Endothelial cell of umbilical vein (primary cell): ENCODE measurements at regions not wholly inside any gene's neighbourhood (a gene's known extent, or its start where the extent isn't known, plus 50 kb on each side); places are given as distances from the start of the nearest gene placed in this dataset.

Experiments
- BruUV-seq: library from RNA; stranded (reverse); fragments of 400-500 nt; replicated peaks from 2 replicates; lab custom pipeline; 2021; lab: Mats Ljungman, UMichigan
- CTCF ChIA-PET: fragments of 300-600, 350-600 bp; sonication (Branson Sonifier 250); formaldehyde crosslinking; loops from one replicate; lab custom pipeline; 2021; ENCODE audit warnings: antibody characterized with exemption, inconsistent platforms; lab: Charles Lee
- POLR2A ChIA-PET: fragments of 300-600, 350-600 bp; sonication (Branson Sonifier 250); formaldehyde crosslinking; loops from one replicate; lab custom pipeline; 2021; ENCODE audit warnings: antibody characterized with exemption, inconsistent platforms; lab: Charles Lee
- DNase-seq: peaks from one replicate; pipeline ENCODE4 v3.0.0-alpha.2; 2011; ENCODE audit warnings: low read depth, low spot score
- FAIRE-seq: peaks from 2 replicates; lab custom pipeline; 2011; peaks lifted over from hg19 to GRCh38; lab: Jason Lieb, UNC
- H2AFZ ChIP-seq: 2 replicates; pipeline ENCODE4 v1.6.0; 2012; ENCODE audit warnings: low read depth, low read length, control low read depth, inconsistent platforms
- H3K27ac ChIP-seq: 2 replicates; pipeline ENCODE4 v1.5.1; 2011; ENCODE audit warnings: low read depth, mild to moderate bottlenecking, control low read depth, low read length, moderate library complexity; ENCODE audit not compliant: insufficient read depth
- H3K27me3 ChIP-seq, 2 experiments: 2 replicates each; pipeline versions ENCODE4 v1.6.0 to v1.6.1; 2011; ENCODE audit warnings: low read length in 2 of 2, mixed read lengths in 1 of 2; ENCODE audit not compliant: control insufficient read depth in 2 of 2, insufficient read depth in 2 of 2
- H3K36me3 ChIP-seq, 2 experiments: 2 replicates in 1 of 2; 3 replicates in 1 of 2; pipeline ENCODE4 v1.5.1; 2011; ENCODE audit warnings: low read length in 2 of 2, mild to moderate bottlenecking in 1 of 2, moderate library complexity in 1 of 2; ENCODE audit not compliant: control insufficient read depth in 2 of 2, insufficient read depth in 2 of 2; ENCODE audit errors: extremely low read depth in 1 of 2
- H3K4me1 ChIP-seq: 3 replicates; pipeline ENCODE4 v1.5.1; 2011; ENCODE audit warnings: mild to moderate bottlenecking, low read length; ENCODE audit not compliant: control insufficient read depth, insufficient read depth; ENCODE audit errors: extremely low read depth
- H3K4me2 ChIP-seq: 2 replicates; pipeline ENCODE4 v1.6.1; 2011; ENCODE audit warnings: low read length, control low read depth, mixed read lengths; ENCODE audit not compliant: insufficient read depth
- H3K4me3 ChIP-seq, 3 experiments: fragments of 200-600 bp in 1 of 3; sonication (generic), shearing (Covaris generic) in 1 of 3; replicated peaks in 1 of 3; 2 replicates each; pipeline ENCODE4 v1.5.1; 2011 to 2016; ENCODE audit warnings: control low read depth in 3 of 3, low read length in 3 of 3, mild to moderate bottlenecking in 2 of 3, inconsistent platforms in 1 of 3, low read depth in 1 of 3, moderate library complexity in 1 of 3; ENCODE audit not compliant: insufficient read depth in 1 of 3
- H3K79me2 ChIP-seq: 2 replicates; pipeline ENCODE4 v1.6.0; 2012; ENCODE audit warnings: low read length, inconsistent platforms; ENCODE audit not compliant: control insufficient read depth, insufficient read depth
- H3K9ac ChIP-seq: replicated peaks from 2 replicates; pipeline ENCODE3; 2011; ENCODE audit warnings: low read length, control low read depth; ENCODE audit not compliant: insufficient read depth; ENCODE audit errors: extremely low read depth
- H3K9me1 ChIP-seq: replicated peaks from 3 replicates; pipeline ENCODE4 v1.6.0; 2011; ENCODE audit warnings: mild to moderate bottlenecking, low read length; ENCODE audit not compliant: control insufficient read depth, insufficient read depth; ENCODE audit errors: extremely low read depth
- H3K9me3 ChIP-seq: replicated peaks from 2 replicates; pipeline ENCODE4 v1.5.1; 2012; ENCODE audit warnings: low read length, inconsistent platforms; ENCODE audit not compliant: control insufficient read depth, insufficient read depth
- H4K20me1 ChIP-seq: replicated peaks from 2 replicates; pipeline ENCODE3; 2011; ENCODE audit warnings: mild to moderate bottlenecking, low read length; ENCODE audit not compliant: control insufficient read depth, insufficient read depth; ENCODE audit errors: extremely low read depth
- CTCF ChIP-seq, 2 donors: IDR thresholded peaks; 1 replicate in 1 of 2; 2 replicates in 1 of 2; pipeline ENCODE4 v1.5.1; 2011; ENCODE audit warnings: low read length in 2 of 2, mild to moderate bottlenecking in 2 of 2, moderate library complexity in 2 of 2, control low read depth in 1 of 2, inconsistent platforms in 1 of 2, low read depth in 1 of 2; ENCODE audit not compliant: insufficient read depth in 1 of 2; ENCODE audit errors: extremely low read depth in 1 of 2
- EZH2 ChIP-seq: IDR thresholded peaks from 2 replicates; pipeline ENCODE4 v1.6.1; 2012; ENCODE audit warnings: borderline replicate concordance, low read depth, mild to moderate bottlenecking, moderate library complexity, low read length, inconsistent platforms; ENCODE audit not compliant: severe bottlenecking
- FOS ChIP-seq: IDR thresholded peaks from 2 replicates; pipeline ENCODE4 v1.6.1; 2011; ENCODE audit warnings: mild to moderate bottlenecking, low read length, moderate library complexity, borderline replicate concordance; ENCODE audit not compliant: insufficient read depth
- GATA2 ChIP-seq: IDR thresholded peaks from 2 replicates; pipeline ENCODE4 v1.7.0; 2011; ENCODE audit warnings: low read depth, mild to moderate bottlenecking, moderate library complexity, mixed read lengths, low read length; ENCODE audit not compliant: insufficient read length, insufficient read depth
- JUN ChIP-seq: IDR thresholded peaks from 2 replicates; pipeline ENCODE4 v1.6.1; 2011; ENCODE audit warnings: borderline replicate concordance, low read depth; ENCODE audit not compliant: insufficient read length, insufficient read depth
- MAX ChIP-seq: IDR thresholded peaks from 2 replicates; pipeline ENCODE4 v1.6.1; 2011; ENCODE audit not compliant: insufficient read depth, insufficient read length
- MYC ChIP-seq: IDR thresholded peaks from one replicate; pipeline ENCODE4 v1.6.1; 2011; ENCODE audit warnings: mild to moderate bottlenecking, low read depth, low read length
- POLR2A ChIP-seq: IDR thresholded peaks from 2 replicates; pipeline ENCODE4 v1.6.1; 2012; ENCODE audit warnings: low read depth, mild to moderate bottlenecking, control low read depth, low read length
- POLR2AphosphoS5 ChIP-seq: IDR thresholded peaks from 2 replicates; pipeline ENCODE4 v1.6.1; 2012; ENCODE audit warnings: low read depth, mild to moderate bottlenecking, control low read depth, low read length, moderate library complexity; ENCODE audit not compliant: insufficient read depth
- dilution Hi-C: fragments of 300-500 bp; cut with MboI; formaldehyde crosslinking; loops from one replicate; pipeline ENCODE4 v1.15.0; 2019; ENCODE audit warnings: low sequenced_read_pairs; ENCODE audit not compliant: extremely low pct_ligation_motif_present
- intact Hi-C: fragments of 100-400 bp; cut with micrococcal nuclease; formaldehyde crosslinking; loops from one replicate; pipeline ENCODE4 v1.10.0; 2022

DNA sequence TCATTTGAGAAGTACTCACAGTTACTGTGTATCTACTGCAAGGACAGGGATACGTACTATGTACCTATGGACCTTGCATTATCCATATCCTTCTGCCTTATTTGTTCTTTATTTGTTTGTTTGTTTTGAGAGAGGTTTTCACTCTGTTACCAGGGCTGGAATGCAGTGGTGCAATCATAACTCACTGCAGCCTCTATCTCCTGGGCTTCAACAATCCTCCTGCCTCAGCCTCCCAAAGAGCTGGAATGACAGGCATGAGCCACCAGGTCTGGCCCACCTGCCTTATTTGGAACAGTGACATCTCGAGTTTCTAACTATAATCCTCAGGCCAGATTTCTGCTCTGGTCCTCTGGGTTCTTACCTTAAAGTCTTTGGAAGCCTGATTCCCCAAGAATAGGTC is 395.5 kb upstream of the PKN2 start:
- no peak for TF ChIP-seq MAX
- no peak for TF ChIP-seq POLR2AphosphoS5
- no peak for TF ChIP-seq POLR2A
- TF ChIP-seq MYC = no peak
- H3K27ac ChIP-seq = no peak overlapping the region
- no peak overlapping the region for H3K4me3 ChIP-seq
- intact Hi-C loops (no loop called here), dilution Hi-C loops (no loop called here)
- POLR2A ChIA-PET = no interaction called here
- no peaks in the 10 kb centered on the region for H3K9me1 ChIP-seq
- H3K9ac ChIP-seq = no peak overlapping the region
- no peak for DNase-seq
- no peaks in the 10 kb centered on the region for H3K79me2 ChIP-seq
- H3K27me3 ChIP-seq = peaks cover 2% of the 10 kb centered on the region in 2 experiments
- no peaks in the 10 kb centered on the region for H3K36me3 ChIP-seq
- no peak overlapping the region for H2AFZ ChIP-seq
- no peak for FAIRE-seq
- no peaks in the 10 kb centered on the region for H4K20me1 ChIP-seq
- H3K9me3 ChIP-seq = no peaks in the 10 kb centered on the region
- no TSS peak for BruUV-seq
- no peaks in the 10 kb centered on the region for H3K4me1 ChIP-seq
- CTCF ChIA-PET = no interaction called here
- no peak overlapping the region for H3K4me2 ChIP-seq

DNA sequence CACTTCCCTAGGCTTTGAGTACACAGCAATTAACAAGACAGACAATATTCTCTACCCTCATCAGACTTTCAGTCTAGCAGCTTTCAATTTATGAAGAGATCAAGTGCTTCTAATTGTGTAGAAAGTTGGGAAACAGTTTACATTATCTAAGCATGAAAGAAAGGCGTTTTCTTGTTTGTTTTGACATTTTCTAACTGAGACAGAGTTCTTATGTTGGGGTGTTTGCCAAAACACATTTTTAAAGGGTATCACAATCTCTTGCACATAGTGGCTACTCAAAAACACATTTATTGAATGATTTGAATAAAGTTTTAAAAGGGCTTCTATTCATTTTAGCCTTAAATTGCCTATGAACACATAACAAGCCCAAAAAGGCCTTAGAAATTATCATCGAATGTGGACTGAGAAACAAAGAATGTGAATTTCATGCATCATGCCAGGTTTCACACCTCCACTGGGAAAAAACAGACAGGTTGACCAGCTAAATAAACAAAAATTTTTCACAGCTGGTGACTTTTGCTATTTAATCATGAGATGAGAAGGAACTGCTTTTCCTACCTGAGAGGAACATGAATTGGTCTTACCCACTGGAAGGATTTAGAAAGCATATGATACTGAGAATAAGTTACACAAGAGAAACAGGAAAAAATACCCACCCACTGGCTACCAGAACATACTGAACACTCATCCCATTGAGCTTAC is 394.5 kb upstream of the PKN2 start:
- intact Hi-C loops = no loop called here
- dilution Hi-C loops = no loop called here
- H2AFZ ChIP-seq = no peak overlapping the region
- no peak overlapping the region for H3K4me2 ChIP-seq
- H3K4me1 ChIP-seq = no peaks in the 10 kb centered on the region
- H3K27me3 ChIP-seq = peaks cover 2 to 3% of the 10 kb centered on the region in 2 experiments
- no peak overlapping the region for H3K27ac ChIP-seq
- no peaks in the 10 kb centered on the region for H3K9me3 ChIP-seq
- no peaks in the 10 kb centered on the region for H4K20me1 ChIP-seq
- H3K9ac ChIP-seq = no peak overlapping the region
- no peaks in the 10 kb centered on the region for H3K9me1 ChIP-seq
- DNase-seq (no peak), FAIRE-seq (no peak)
- BruUV-seq = no TSS peak
- no peaks in the 10 kb centered on the region for H3K36me3 ChIP-seq
- no peak overlapping the region for H3K4me3 ChIP-seq
- ChIA-PET CTCF (no interaction called here), POLR2A (no interaction called here)
- no peak for TF ChIP-seq POLR2A
- TF ChIP-seq EZH2 = no peak
- no peak for TF ChIP-seq JUN
- TF ChIP-seq POLR2AphosphoS5 = no peak
- TF ChIP-seq GATA2 = no peak
- TF ChIP-seq FOS = no peak
- no peak for TF ChIP-seq CTCF (IDR thresholded peaks at IDR 0.05; ENCODE audit: extremely low read depth in 1 of 2, insufficient read depth in 1 of 2, low read depth in 1 of 2, low read length in 2 of 2)
- no peak for TF ChIP-seq MAX
- TF ChIP-seq MYC = no peak
- H3K79me2 ChIP-seq = no peaks in the 10 kb centered on the region
